GM23248 (cell line): ENCODE measurements at regions not wholly inside any gene's neighbourhood (a gene's known extent, or its start where the extent isn't known, plus 50 kb on each side); places are given as distances from the start of the nearest gene placed in this dataset.

Experiments used
- DNase-seq: peaks from one replicate; pipeline ENCODE4 v3.0.0-alpha.2; 2015
- H2AFZ ChIP-seq: fragments of 200-600 bp; sonication (generic); 2 replicates; pipeline ENCODE4 v1.6.1; 2016; ENCODE audit warnings: antibody characterized with exemption
- H3F3A ChIP-seq: fragments of 200-600 bp; sonication (generic); 2 replicates; pipeline ENCODE4 v1.6.1; 2016; ENCODE audit warnings: mild to moderate bottlenecking, antibody characterized with exemption, mixed run types; ENCODE audit not compliant: insufficient read depth
- H3K27ac ChIP-seq: fragments of 200-600 bp; sonication (generic); 2 replicates; pipeline ENCODE4 v1.5.1; 2016; ENCODE audit warnings: mild to moderate bottlenecking
- H3K27me3 ChIP-seq: fragments of 200-600 bp; sonication (generic); replicated peaks from 2 replicates; pipeline ENCODE4 v1.6.1; 2016; ENCODE audit warnings: mild to moderate bottlenecking; ENCODE audit not compliant: insufficient read depth
- H3K36me3 ChIP-seq: fragments of 200-600 bp; sonication (generic); 2 replicates; pipeline ENCODE4 v1.6.1; 2016; ENCODE audit warnings: low read depth, mild to moderate bottlenecking
- H3K4me1 ChIP-seq: fragments of 200-600 bp; sonication (generic); 2 replicates; pipeline ENCODE4 v1.6.1; 2016; ENCODE audit warnings: mild to moderate bottlenecking; ENCODE audit not compliant: insufficient read depth
- H3K4me2 ChIP-seq: fragments of 200-600 bp; sonication (generic); one replicate; pipeline ENCODE4 v1.6.1; 2016; ENCODE audit warnings: mild to moderate bottlenecking; ENCODE audit not compliant: unreplicated experiment
- H3K4me3 ChIP-seq: fragments of 200-600 bp; sonication (generic); 2 replicates; pipeline ENCODE4 v1.5.1; 2016; ENCODE audit warnings: mild to moderate bottlenecking
- H3K79me2 ChIP-seq: fragments of 200-600 bp; sonication (generic); 2 replicates; pipeline ENCODE4 v1.6.1; 2016; ENCODE audit warnings: mild to moderate bottlenecking; ENCODE audit not compliant: insufficient read depth
- H3K9ac ChIP-seq: fragments of 200-600 bp; sonication (generic); 2 replicates; pipeline ENCODE4 v1.6.1; 2016; ENCODE audit warnings: mild to moderate bottlenecking
- H3K9me2 ChIP-seq: fragments of 200-600 bp; sonication (generic); 2 replicates; pipeline ENCODE4 v1.6.1; 2016; ENCODE audit warnings: mixed run types, mild to moderate bottlenecking, moderate library complexity; ENCODE audit not compliant: insufficient read depth
- H3K9me3 ChIP-seq: fragments of 200-600 bp; sonication (generic); one replicate; pipeline ENCODE4 v1.6.1; 2017; ENCODE audit warnings: low read depth
- H4K20me1 ChIP-seq: fragments of 200-600 bp; sonication (generic); 2 replicates; pipeline ENCODE4 v1.6.0; 2016; ENCODE audit not compliant: insufficient read depth
- EZH2 ChIP-seq: fragments of 200-600 bp; sonication (generic); IDR thresholded peaks from 2 replicates; pipeline ENCODE4 v1.6.1; 2018; ENCODE audit warnings: antibody characterized with exemption, mild to moderate bottlenecking; ENCODE audit not compliant: insufficient read depth, poor library complexity, severe bottlenecking
- EZH2phosphoT487 ChIP-seq: fragments of 200-600 bp; sonication (generic); IDR thresholded peaks from 2 replicates; pipeline ENCODE4 v1.6.1; 2018; ENCODE audit warnings: antibody characterized with exemption, moderate library complexity, mild to moderate bottlenecking, low read depth; ENCODE audit not compliant: insufficient read depth
- WGBS, 2 experiments: methylation state at CpG; one replicate each; pipeline ENCODE4 v1.1.6; 2015 to 2017; ENCODE audit warnings: low lambda C conversion rate in 2 of 2, low coverage in 1 of 2; ENCODE audit errors: missing lambda C conversion rate in 2 of 2; 5-methylcytosine and 5-hydroxymethylcytosine counted together
- in situ Hi-C: fragments of 300-500 bp; cut with MboI; formaldehyde crosslinking; loops from 2 replicates; pipeline ENCODE4 v1.15.0; 2020

DNA sequence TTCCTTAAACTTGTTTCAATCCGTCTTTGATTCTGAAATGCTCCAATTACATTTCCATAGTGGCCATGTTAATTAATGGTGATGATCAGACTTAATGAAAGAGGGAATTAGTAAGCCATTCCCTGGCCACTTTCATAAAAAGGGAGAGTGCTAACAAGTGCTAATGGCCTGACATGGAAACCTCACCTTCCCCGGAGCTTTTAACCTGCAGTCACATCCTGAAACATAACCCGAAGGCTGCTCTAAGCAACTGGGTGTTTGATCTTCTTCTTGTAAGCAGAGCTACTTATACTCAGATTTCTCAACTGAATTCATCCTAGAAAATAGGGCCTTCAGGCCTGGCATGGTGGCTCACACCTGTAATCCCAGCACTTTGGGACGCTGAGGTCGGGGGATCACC is 67.1 kb upstream of the ZMYND8 start:
- Histone ChIP-seq H4K20me1 (no peaks in the 10 kb centered on the region), H3K36me3 (no peaks in the 10 kb centered on the region), H3K4me1 (no peaks in the 10 kb centered on the region), H3K9me2 (no peaks in the 10 kb centered on the region), H3F3A (no peaks in the 10 kb centered on the region), H3K9ac (no peak overlapping the region), H3K4me3 (no peak overlapping the region), H3K9me3 (peaks cover 4% of the 10 kb centered on the region), H3K27ac (no peak overlapping the region), H3K4me2 (no peak overlapping the region), H3K27me3 (no peaks in the 10 kb centered on the region), H3K79me2 (no peaks in the 10 kb centered on the region), H2AFZ (no peak overlapping the region)
- in situ Hi-C loops, result no loop called here
- no peak for DNase-seq
- TF ChIP-seq EZH2 (no peak), EZH2phosphoT487 (no peak)
- WGBS, 2 experiments, result 77 to 78% methylated on average over 5 of the region's 5 CpGs

GRCh38 chr20:47427067-47427466 is 70.6 kb upstream of the ZMYND8 start:
- H3K27ac ChIP-seq, result no peak overlapping the region
- no peak overlapping the region for H3K4me3 ChIP-seq
- DNase-seq, result no peak
- no peaks in the 10 kb centered on the region for H3K79me2 ChIP-seq
- H3F3A ChIP-seq, result no peaks in the 10 kb centered on the region
- no peaks in the 10 kb centered on the region for H3K36me3 ChIP-seq
- H3K27me3 ChIP-seq, result no peaks in the 10 kb centered on the region
- 62 to 67% methylated on average over 2 of the region's 2 CpGs for WGBS, 2 experiments
- no peak overlapping the region for H3K4me2 ChIP-seq
- H3K9ac ChIP-seq, result no peak overlapping the region
- no peaks in the 10 kb centered on the region for H4K20me1 ChIP-seq
- H2AFZ ChIP-seq, result no peak overlapping the region
- H3K9me2 ChIP-seq, result no peaks in the 10 kb centered on the region
- H3K9me3 ChIP-seq, result peaks cover 4% of the 10 kb centered on the region
- TF ChIP-seq EZH2phosphoT487 (no peak), EZH2 (no peak)
- no peaks in the 10 kb centered on the region for H3K4me1 ChIP-seq
- in situ Hi-C loops, result no loop called here

GRCh38 chr20:47427746-47428145 is 71.2 kb upstream of the ZMYND8 start:
- peaks cover 4% of the 10 kb centered on the region for H3K9me3 ChIP-seq
- TF ChIP-seq EZH2 (no peak), EZH2phosphoT487 (no peak)

DNA sequence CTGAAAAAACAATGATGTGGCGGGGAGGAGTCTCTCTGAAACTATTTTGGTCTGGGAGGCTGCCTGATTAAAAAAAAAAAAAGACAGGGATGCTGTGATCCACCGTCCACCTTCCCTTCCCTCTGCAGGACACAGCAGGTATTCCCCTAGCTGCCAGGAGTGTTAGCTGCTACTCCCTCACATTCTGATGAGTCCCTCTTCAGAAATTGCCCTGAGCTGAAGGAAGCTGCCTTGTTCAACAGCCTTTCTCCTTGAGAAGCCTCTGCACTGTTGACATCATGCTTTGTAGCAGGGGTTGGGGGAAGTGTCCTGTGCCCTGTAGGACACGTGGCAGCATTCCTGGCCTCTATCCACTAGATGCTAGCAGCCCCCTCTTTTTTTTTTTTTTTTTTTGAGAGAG is 71.7 kb upstream of the ZMYND8 start:
- no peak for DNase-seq
- no peaks in the 10 kb centered on the region for H4K20me1 ChIP-seq
- no peaks in the 10 kb centered on the region for H3F3A ChIP-seq
- H3K4me1 ChIP-seq, result 0 out of 2 replicates have a peak, but pooled peaks cover 5% of the 10 kb centered on the region
- no peak overlapping the region for H3K4me3 ChIP-seq
- H3K79me2 ChIP-seq, result no peaks in the 10 kb centered on the region
- H3K36me3 ChIP-seq, result no peaks in the 10 kb centered on the region
- WGBS, 2 experiments, result 42 to 52% methylated on average over 3 of the region's 3 CpGs
- TF ChIP-seq EZH2phosphoT487 (no peak), EZH2 (no peak)
- peaks cover 4% of the 10 kb centered on the region for H3K9me3 ChIP-seq
- no peaks in the 10 kb centered on the region for H3K9me2 ChIP-seq
- H3K9ac ChIP-seq, result no peak overlapping the region
- H3K27ac ChIP-seq, result no peak overlapping the region
- in situ Hi-C loops, result no loop called here
- H2AFZ ChIP-seq, result no peak overlapping the region
- H3K27me3 ChIP-seq, result no peaks in the 10 kb centered on the region
- H3K4me2 ChIP-seq, result no peak overlapping the region

More at GRCh38 chr20:47427746-47428145, 71.2 kb upstream of the ZMYND8 start:
- Histone ChIP-seq H3K36me3 (no peaks in the 10 kb centered on the region), H3F3A (no peaks in the 10 kb centered on the region), H3K9me2 (no peaks in the 10 kb centered on the region), H3K27me3 (no peaks in the 10 kb centered on the region), H2AFZ (no peak overlapping the region), H3K9ac (no peak overlapping the region), H4K20me1 (no peaks in the 10 kb centered on the region), H3K4me1 (0 out of 2 replicates have a peak, but pooled peaks cover 5% of the 10 kb centered on the region), H3K4me3 (no peak overlapping the region), H3K4me2 (no peak overlapping the region), H3K27ac (no peak overlapping the region), H3K79me2 (no peaks in the 10 kb centered on the region)
- no peak for DNase-seq
- WGBS, 2 experiments, result 68 to 84% methylated on average over 4 of the region's 4 CpGs
- in situ Hi-C loops, result no loop called here

GRCh38 chr20:47428851-47429336 is 72.4 kb upstream of the ZMYND8 start:
- no peaks in the 10 kb centered on the region for H3K27me3 ChIP-seq
- no peak for DNase-seq
- no peak overlapping the region for H2AFZ ChIP-seq
- H4K20me1 ChIP-seq, result no peaks in the 10 kb centered on the region
- H3K4me2 ChIP-seq, result no peak overlapping the region
- TF ChIP-seq EZH2, result no peak
- no peak for TF ChIP-seq EZH2phosphoT487
- H3K4me3 ChIP-seq, result no peak overlapping the region
- peaks cover 4% of the 10 kb centered on the region for H3K9me3 ChIP-seq
- no peaks in the 10 kb centered on the region for H3K9me2 ChIP-seq
- H3F3A ChIP-seq, result no peaks in the 10 kb centered on the region
- in situ Hi-C loops, result no loop called here
- no peak overlapping the region for H3K9ac ChIP-seq
- no peak overlapping the region for H3K27ac ChIP-seq
- no peaks in the 10 kb centered on the region for H3K79me2 ChIP-seq
- no peaks in the 10 kb centered on the region for H3K36me3 ChIP-seq
- 0 out of 2 replicates have a peak, but pooled peaks cover 5% of the 10 kb centered on the region for H3K4me1 ChIP-seq
- 65 to 75% methylated on average over 4 of the region's 4 CpGs for WGBS, 2 experiments
